Right renal pelvis (tissue), 4 donors: ENCODE measurements at regions not wholly inside any gene's neighbourhood (a gene's known extent, or its start where the extent isn't known, plus 50 kb on each side); places are given as distances from the start of the nearest gene placed in this dataset.

Experiments used
- DNase-seq, 4 donors: peaks; one replicate each; pipeline ENCODE4 v3.0.0-alpha.2; 2013; ENCODE audit warnings: low read depth in 4 of 4, low spot score in 3 of 4, missing footprints in 1 of 4

DNA sequence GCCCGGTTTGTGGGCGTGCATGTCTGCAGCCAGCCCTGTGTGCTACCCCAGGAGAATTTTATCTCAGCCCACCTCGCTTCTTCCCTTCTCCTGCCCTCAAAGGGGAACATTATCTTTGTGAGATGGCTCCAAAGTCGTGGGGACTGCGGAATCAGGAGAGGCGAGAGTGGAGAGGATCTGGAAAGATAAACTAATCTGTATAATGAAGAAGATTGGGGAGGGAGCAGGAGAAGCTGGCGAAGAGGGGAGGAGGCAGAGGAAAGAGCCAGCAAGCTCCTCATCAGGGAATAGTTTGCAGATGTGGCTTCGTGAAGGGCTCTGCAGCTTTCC, 310.3 kb downstream of the MATN1 start:
- no peak for DNase-seq

- DNase-seq, result no peak
Observed at GRCh38 chr1:30412241-30413110, 310.9 kb downstream of the MATN1 start.

- no peak for DNase-seq
Observed at GRCh38 chr1:30411206-30411605, 312.2 kb downstream of the MATN1 start.

DNA sequence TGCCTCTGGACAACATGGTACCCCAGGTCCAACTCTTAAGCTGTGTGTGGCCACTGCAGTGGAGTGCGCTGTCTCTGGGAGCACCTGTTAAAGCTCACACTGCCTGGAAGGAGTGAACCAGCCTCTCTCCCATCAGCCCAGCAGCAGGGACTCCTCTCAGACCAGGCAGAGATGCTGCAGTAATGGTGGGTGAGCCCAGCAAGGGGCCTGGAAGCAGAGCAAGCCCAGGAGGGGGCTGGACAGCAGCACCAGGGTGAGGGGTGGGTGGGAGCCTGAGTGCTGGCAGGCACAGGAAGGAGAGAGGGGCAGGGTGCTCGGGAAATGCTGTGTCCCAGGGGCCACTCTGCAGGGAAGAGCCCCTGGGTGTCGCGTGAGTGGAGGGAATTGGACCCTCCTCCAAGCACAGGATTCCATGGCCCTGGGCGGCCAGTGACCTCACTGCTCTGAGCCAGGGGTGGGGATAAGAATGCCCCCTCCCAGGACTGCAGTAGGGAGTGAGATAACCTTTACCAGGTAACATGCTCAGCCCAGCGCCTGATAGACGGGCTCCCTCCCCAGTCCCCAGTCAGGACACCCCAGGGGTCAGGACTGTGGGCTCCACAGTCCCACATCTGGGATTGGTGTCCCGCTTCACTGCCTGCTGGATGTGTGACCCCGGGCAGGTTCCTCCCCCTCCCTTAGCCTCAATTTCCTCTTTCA, 313.1 kb downstream of the MATN1 start:
- no peak for DNase-seq

- DNase-seq, result no peak
Observed at GRCh38 chr1:30409476-30410152, 313.8 kb downstream of the MATN1 start.

- no peak for DNase-seq
Observed at GRCh38 chr1:30407865-30408580, 315.4 kb downstream of the MATN1 start.

DNA sequence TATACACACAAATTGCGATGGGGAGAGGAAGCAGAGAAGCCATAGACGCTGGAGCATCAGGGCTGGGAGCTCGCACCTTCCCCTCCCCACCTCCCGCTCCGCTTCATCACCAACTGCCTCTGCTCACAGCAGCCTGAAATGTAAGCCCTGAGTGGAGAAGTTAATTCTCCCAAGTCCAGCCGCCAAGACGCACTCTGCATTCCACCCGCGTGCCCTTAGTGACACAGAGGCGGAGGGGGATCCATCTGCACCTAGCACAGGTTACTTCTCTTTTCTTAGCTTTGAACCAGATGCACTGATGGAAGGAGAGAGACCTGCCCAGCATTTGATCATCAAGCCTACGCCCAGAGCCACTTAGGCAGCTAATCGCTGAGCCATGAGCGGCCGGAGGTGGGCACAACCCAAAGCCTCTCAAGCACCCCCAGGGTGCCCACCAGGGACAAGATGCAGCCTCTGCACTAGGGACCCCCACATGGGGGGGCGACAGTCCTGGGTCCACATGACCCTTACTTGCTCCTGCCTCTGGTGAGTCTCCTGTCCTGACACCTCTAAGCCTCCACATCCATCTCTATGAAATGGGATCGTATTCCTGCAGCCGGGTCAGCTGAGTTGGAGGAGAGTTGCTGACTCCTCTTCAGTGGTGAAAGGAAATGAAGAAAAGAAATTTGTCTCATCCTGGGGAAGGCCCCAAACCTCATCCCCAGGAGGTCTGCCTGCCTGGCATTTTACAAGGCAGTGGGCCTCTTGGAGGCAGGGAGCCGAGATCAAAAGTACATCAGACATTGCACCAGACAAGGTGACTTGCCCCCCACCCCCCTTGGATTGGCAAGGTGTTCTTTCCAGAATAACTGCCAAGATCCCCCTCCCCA, 316.2 kb downstream of the MATN1 start:
- no peak for DNase-seq

GRCh38 chr1:30405631-30406212, 317.7 kb downstream of the MATN1 start:
- DNase-seq, result no peak

DNA sequence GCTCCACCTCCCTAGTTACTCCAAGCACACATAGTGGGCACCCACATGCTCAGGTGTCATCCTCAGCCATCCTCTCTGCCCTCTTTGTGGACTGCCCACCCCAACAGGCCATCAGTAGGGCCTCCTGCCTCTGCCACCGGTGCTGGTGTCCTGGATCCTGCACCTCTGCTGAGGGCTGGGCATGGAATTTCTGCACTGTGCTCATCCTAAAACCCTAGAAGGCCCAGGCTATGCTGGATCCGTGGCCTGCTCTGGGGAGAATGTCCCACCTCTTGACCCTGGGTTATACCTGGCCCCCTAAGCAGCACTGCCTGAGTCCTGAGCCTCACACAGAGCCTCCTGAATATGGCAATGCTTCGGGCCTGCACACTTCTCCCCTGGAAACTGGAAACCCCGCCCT, 318.3 kb downstream of the MATN1 start:
- DNase-seq, result no peak

DNA sequence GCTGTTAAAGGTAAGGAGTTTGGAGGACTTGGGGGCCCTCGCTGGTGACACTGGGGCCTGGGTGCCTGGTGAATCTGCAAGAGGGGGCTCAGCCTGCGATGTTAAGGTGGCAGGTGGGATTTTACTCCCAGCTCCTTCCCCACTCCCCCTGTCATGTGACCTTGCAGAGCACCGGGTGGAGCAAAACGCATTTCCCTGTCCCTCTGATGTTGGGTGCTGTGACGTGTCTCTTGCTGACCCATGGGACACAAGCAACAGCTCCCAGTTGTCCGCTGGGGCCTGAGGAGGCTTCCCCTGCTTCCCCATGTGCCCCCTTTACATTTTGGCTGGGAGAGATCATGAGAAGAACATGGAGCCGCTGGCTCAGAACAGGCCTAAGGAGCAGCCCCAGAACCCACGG, 319.0 kb downstream of the MATN1 start:
- DNase-seq, result no peak

DNA sequence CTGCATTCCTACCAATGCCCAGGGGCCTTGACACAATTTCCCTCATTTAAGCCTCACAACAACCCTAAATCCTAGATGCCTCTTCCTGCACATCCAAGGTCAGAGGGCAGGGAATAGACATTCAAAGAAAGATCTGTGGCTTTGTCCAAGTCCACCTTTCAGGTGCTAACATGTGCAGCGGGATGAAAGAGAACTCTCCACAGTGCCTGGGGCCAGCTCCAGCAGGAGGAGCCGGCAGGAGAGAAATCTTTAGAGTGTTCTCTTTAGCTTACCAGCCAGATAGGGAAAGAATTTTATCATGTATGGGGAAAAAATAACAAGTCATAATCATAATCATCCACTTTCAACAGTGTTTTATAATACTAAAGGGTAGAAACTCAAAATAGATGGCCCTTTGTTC, 319.7 kb downstream of the MATN1 start:
- no peak for DNase-seq

DNA sequence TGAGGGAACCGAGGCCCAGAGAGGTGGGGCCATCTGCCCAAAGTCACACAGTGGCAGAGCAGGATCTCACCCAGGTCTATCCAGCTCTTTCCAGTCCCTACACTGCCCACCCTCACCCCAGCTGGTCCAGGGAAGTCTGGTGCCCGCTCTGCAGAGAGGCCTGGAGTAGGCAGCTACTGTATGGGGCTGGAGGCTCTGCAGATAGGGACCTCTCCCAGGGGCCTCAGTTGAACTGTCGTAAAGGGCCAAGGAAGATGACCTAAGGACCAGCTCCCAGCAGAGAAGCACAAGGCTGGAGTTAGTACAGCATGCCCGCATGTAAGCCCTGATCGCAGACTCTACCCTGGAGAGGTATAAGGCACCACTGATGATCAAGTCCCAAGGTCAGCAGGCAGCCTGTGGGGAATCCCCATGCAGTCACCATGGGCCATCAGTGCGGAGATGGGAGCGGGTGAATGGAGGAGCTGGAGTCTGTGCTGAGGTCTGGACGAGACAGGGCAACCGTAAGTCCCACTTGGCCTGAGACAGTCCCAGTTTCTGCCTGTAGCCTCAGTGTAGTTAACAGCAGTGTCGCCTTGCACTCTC, 320.2 kb downstream of the MATN1 start:
- no peak for DNase-seq

GRCh38 chr1:30402031-30402430, 321.4 kb downstream of the MATN1 start:
- no peak for DNase-seq

- no peak for DNase-seq
Observed at GRCh38 chr1:30400507-30400906, 322.9 kb downstream of the MATN1 start.

DNA sequence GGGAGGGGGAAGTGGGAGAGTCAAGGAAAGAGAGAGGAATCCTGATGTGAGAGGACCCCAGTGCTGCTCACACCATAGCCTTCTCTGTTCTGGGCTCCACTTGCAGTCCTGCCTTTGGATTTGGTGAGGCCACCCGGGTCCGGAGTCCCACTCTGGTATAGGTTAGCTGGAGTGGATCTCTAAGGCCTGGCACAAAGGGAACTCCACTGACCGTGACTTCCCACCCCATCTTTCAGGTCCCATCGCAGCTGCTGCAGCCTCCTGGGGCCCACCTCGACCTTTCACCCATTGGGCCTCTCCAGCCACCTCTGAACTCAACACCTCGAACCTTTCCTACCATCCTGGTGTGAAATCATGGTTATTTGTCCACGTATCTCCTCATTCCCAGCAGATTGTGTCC, 324.4 kb downstream of the MATN1 start:
- DNase-seq, result no peak

GRCh38 chr1:30397576-30397975, 325.8 kb downstream of the MATN1 start:
- no peak for DNase-seq

GRCh38 chr1:30395631-30396030, 327.8 kb downstream of the MATN1 start:
- DNase-seq, result no peak

- no peak for DNase-seq
Observed at GRCh38 chr1:30388386-30388785, 335.0 kb downstream of the MATN1 start.

DNA sequence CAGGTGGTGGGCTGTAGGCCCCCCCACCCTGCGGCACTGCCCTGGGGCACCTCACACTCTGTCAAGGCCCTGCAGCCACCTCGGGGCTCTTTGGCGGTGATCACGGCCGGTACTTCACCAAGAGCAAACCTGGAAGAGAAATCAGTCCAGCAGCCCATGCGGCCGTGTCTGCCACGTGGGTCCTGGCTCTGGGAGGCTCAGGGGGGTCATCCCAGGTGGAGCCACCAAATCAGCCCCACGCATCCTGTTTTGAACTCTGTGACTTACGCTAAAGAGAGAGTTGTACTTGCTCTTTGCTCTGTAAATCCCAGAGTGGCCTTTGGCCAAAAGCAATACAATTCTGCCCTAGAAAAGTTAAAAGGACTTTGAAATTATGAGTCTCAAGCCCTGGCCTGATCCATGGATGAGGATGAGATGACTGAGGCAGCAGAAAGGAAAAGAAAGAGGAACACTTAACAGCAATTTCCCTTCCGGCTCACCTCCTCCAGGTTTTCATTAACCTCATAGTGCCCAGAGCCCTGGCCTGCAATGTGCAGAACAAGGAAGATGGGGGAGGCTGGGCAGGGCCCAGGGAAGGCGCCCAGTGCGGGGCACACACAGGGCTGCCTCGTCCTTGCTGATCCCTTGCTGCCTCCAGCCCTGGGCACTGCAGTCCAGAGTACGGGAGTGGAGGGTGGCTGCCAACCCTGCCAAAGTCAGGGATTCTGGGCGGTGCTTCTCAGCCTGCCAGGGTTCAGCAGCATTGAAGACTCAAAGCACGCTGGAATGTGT, 337.0 kb downstream of the MATN1 start:
- DNase-seq, result no peak
